ENCODE measurements at regions not wholly inside any gene's neighbourhood (a gene's known extent, or its start where the extent isn't known, plus 50 kb on each side); places are given as distances from the start of the nearest gene placed in this dataset.

DNA sequence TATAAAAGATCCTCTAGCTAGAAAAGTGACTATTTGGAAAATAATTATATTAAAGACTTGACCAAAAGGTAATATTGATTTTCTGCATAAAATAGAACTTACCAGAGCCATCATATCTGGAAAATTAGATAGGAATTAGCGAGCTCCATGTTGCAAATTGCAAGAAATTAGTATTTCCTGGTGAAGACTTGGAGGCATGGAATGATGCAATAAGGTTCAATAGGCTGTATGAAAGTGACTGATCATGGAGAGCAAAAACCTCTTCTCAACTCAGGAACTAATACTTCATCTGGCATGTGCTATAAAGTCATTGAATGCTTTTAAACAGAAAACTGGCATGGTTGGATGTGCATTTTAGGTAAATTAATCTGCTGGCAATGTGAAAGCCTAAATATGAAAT lies 66.3 kb upstream of the UFM1 start:
- DNase-seq (ENCODE audit: low read depth), result no peak
- no peak overlapping the region for H3K4me3 ChIP-seq (ENCODE audit: low read length)
- TF ChIP-seq, protein P1, sequence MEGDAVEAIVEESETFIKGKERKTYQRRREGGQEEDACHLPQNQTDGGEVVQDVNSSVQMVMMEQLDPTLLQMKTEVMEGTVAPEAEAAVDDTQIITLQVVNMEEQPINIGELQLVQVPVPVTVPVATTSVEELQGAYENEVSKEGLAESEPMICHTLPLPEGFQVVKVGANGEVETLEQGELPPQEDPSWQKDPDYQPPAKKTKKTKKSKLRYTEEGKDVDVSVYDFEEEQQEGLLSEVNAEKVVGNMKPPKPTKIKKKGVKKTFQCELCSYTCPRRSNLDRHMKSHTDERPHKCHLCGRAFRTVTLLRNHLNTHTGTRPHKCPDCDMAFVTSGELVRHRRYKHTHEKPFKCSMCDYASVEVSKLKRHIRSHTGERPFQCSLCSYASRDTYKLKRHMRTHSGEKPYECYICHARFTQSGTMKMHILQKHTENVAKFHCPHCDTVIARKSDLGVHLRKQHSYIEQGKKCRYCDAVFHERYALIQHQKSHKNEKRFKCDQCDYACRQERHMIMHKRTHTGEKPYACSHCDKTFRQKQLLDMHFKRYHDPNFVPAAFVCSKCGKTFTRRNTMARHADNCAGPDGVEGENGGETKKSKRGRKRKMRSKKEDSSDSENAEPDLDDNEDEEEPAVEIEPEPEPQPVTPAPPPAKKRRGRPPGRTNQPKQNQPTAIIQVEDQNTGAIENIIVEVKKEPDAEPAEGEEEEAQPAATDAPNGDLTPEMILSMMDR (IDR thresholded peaks at IDR 0.05; ENCODE audit: insufficient read depth, low read depth, low read length, missing control alignments), result no peak

GRCh38 chr13:38265132-38265497 lies 84.5 kb upstream of the UFM1 start:
- TF ChIP-seq, protein P1 (IDR thresholded peaks at IDR 0.05; ENCODE audit: insufficient read depth, low read depth, low read length, missing control alignments), result no peak
- no peak overlapping the region for H3K4me3 ChIP-seq (ENCODE audit: low read length)
- no peak for DNase-seq (ENCODE audit: low read depth)

GRCh38 chr13:38264363-38265131 lies 85.1 kb upstream of the UFM1 start:
- TF ChIP-seq, protein P1 (IDR thresholded peaks at IDR 0.05; ENCODE audit: insufficient read depth, low read depth, low read length, missing control alignments), result no peak
- no peak for DNase-seq (ENCODE audit: low read depth)
- no peak overlapping the region for H3K4me3 ChIP-seq (ENCODE audit: low read length)

DNA sequence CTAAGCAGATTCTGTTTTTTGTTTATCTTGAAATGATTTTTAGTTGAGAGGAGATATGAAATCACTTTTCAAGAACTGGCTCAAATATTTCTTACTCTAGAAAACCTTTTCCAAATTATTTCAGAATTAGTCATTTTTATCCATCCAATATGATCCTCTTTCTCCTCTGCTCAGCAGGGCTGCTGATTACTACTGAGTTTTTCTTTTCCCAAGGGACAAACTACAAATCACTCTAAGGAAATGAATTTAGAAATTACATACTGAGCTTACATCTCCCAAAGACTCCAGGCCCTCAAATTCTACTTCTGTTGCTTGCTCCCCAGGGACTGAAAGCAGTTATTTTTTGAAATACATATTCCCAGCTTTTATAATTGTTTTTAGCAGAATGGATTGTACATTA lies 87.4 kb upstream of the UFM1 start:
- DNase-seq (ENCODE audit: low read depth), result no peak
- no peak overlapping the region for H3K4me3 ChIP-seq (ENCODE audit: low read length)
- TF ChIP-seq, protein P1 (IDR thresholded peaks at IDR 0.05; ENCODE audit: insufficient read depth, low read depth, low read length, missing control alignments), result no peak

DNA sequence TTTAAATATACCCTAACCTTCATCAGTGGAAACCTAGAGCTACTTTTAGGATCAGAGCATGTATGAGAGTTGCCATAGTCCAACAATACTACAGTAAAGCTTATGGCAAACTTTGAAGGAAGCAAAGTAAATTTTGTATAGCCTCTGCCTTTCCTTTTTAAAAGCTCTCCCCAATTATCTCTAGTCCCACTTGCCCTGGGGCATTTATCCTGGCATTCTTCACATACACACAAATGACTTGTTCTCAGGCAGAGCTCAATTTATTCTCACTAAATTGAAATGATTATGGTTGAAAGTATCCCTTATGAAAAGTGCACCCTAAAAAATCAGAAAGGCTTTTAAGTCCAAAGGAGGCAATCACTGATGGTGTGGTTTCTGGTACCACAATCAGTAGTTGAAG lies 94.1 kb upstream of the UFM1 start:
- no peak overlapping the region for H3K4me3 ChIP-seq (ENCODE audit: low read length)
- TF ChIP-seq, protein P1 (IDR thresholded peaks at IDR 0.05; ENCODE audit: insufficient read depth, low read depth, low read length, missing control alignments), result no peak
- DNase-seq (ENCODE audit: low read depth), result peak; percentile 2

DNA sequence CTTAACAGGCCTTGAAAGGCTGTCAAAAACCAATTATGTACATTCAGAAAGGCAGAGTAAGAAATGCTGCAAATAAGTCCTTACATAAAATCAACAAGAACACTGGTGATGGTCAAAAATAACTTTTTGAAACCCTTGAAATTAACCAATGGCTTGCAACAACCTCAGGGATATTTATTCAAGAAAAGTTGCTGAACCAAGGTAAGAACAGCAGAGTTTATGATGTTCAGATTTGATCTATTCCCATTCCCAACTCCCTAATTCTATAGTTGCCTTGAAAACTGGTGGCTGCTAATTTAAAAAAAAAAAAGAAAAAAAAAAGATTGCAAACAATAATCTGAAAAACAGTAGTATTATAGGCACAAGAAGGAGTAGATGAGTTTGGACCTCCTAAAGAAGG lies 109.8 kb upstream of the UFM1 start:
- DNase-seq (ENCODE audit: low read depth), result no peak
- H3K4me3 ChIP-seq (ENCODE audit: low read length), result no peak overlapping the region
- TF ChIP-seq, protein P1 (IDR thresholded peaks at IDR 0.05; ENCODE audit: insufficient read depth, low read depth, low read length, missing control alignments), result no peak

DNA sequence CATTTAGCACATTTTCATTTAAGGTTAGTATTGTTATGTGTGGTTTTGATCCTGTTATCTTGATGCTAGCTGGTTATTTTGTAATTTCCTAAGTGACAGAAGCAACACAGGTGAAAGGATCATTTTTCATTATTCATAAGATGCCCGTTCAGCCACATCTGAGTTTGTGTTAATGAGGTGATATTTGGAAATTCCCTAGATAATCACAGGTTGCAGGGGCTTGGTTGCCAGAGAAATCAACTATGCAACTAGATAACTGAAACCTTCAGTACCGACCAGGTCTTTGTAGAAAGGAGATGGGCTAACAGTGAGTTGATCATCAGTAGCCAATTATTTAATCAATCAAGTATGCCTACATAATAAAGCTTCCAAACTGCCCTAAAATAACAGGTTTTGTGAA lies 121.3 kb upstream of the UFM1 start:
- no peak overlapping the region for H3K4me3 ChIP-seq (ENCODE audit: low read length)
- DNase-seq (ENCODE audit: low read depth), result no peak
- TF ChIP-seq, protein P1 (IDR thresholded peaks at IDR 0.05; ENCODE audit: insufficient read depth, low read depth, low read length, missing control alignments), result no peak

All from epithelial cell of esophagus (primary cell).